Activated CD4-positive, alpha-beta T cell treated with anti-CD3 and anti-CD28 coated beads, Interleukin-2, amount 10 ng/mL, durations not matched to agents 7 days and 5 days (primary cell): ENCODE measurements at regions not wholly inside any gene's neighbourhood (a gene's known extent, or its start where the extent isn't known, plus 50 kb on each side); places are given as distances from the start of the nearest gene placed in this dataset.

ENCODE experiments used
- CTCF ChIA-PET: fragments of 350-600 bp; sonication (Branson Sonifier 250); formaldehyde crosslinking; loops from one replicate; lab custom pipeline; 2021; ENCODE audit warnings: antibody characterized with exemption; lab: Charles Lee
- POLR2A ChIA-PET: fragments of 350-600 bp; sonication (Branson Sonifier 250); formaldehyde crosslinking; loops from one replicate; lab custom pipeline; 2021; ENCODE audit warnings: antibody characterized with exemption; lab: Charles Lee
- DNase-seq: peaks from one replicate; pipeline ENCODE4 v3.0.0-alpha.2; 2020
- H3K27ac Mint-ChIP-seq: one replicate; pipeline ENCODE4 v1.8.0; 2021; ENCODE audit warnings: mild to moderate bottlenecking, moderate library complexity, mixed read lengths
- H3K27me3 Mint-ChIP-seq: one replicate; pipeline ENCODE4 v1.8.0; 2021; ENCODE audit warnings: mixed read lengths
- H3K36me3 Mint-ChIP-seq: one replicate; pipeline ENCODE4 v1.8.0; 2021; ENCODE audit warnings: low read depth, mixed read lengths
- H3K4me1 Mint-ChIP-seq: one replicate; pipeline ENCODE4 v1.8.0; 2021; ENCODE audit warnings: mixed read lengths
- H3K4me3 Mint-ChIP-seq: one replicate; pipeline ENCODE4 v1.8.0; 2021; ENCODE audit warnings: mild to moderate bottlenecking, moderate library complexity, mixed read lengths
- H3K9me3 Mint-ChIP-seq: one replicate; pipeline ENCODE4 v1.8.0; 2021; ENCODE audit warnings: mixed read lengths

DNA sequence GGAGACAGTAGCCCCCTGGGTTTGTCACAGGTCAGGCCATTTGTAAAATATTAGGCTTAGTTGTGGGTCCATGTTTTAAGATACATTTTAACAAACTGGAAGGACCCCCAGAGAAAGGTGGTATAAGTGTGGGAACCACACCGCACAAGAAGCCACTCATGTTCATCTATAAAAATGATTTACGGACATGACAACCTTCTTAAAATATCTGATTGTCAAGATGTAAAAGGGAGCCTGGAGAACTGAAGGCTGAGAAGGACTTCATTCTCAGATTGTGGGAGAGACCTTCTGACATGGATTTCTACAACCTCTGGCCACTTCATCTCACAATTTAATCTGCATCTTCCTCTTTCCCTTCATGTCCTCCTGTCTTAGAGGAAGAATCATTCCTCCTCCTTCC is 102.4 kb downstream of the VCPKMT start:
- Mint-ChIP-seq H3K9me3 (peaks cover 4% of the 10 kb centered on the region), H3K27me3 (no peaks in the 10 kb centered on the region), H3K4me1 (peaks cover 36% of the 10 kb centered on the region), H3K36me3 (peaks cover 36% of the 10 kb centered on the region), H3K27ac (no peak overlapping the region), H3K4me3 (no peak overlapping the region)
- POLR2A ChIA-PET = no interaction called here
- CTCF ChIA-PET = no interaction called here
- DNase-seq = no peak

DNA sequence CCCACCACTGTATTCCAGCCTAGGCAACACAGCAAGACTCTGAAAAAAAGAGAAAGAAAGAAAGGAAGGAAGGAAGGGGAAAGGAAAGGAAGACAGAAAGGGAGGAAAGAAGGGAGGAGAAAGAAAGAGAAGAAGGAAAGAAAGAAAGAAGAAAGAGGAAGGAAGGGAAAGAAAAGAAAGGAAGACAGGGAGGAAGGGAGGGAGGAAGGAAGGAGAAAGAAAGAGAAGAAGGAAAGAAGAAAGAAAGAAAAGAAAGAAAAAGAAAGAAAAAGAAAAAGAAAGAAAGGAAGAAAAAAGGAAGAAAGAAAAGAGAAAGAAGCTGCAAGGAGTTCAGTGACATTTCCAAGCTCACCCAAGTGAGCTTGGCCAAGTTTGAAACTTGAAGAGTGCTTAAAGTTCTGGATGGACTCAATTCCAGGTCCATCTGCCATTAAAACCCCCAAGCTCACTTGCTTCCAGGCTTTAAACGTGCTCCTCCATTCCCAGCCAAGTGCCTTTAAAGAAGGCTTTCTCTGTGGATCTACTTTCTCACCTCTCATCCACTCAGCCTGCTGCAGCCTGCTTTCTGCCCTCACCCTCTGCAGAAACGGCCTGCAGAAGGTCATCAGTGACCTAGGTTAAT is 101.5 kb downstream of the VCPKMT start:
- Mint-ChIP-seq H3K4me3 (no peak overlapping the region), H3K27me3 (no peaks in the 10 kb centered on the region), H3K4me1 (peaks cover 39% of the 10 kb centered on the region), H3K9me3 (peaks cover 11% of the 10 kb centered on the region), H3K36me3 (peaks cover 44% of the 10 kb centered on the region), H3K27ac (no peak overlapping the region)
- ChIA-PET CTCF (interaction anchor here (0.6 to 1.0 kb wide), 2 partner anchors 12 to 161 kb away, joined by 3 read pairs; no protein-coding TSS in a partner anchor), POLR2A (interaction anchor here (0.9 kb wide), 1 partner anchor 24 kb away, joined by 3 read pairs; no protein-coding TSS in a partner anchor)
- no peak for DNase-seq

DNA sequence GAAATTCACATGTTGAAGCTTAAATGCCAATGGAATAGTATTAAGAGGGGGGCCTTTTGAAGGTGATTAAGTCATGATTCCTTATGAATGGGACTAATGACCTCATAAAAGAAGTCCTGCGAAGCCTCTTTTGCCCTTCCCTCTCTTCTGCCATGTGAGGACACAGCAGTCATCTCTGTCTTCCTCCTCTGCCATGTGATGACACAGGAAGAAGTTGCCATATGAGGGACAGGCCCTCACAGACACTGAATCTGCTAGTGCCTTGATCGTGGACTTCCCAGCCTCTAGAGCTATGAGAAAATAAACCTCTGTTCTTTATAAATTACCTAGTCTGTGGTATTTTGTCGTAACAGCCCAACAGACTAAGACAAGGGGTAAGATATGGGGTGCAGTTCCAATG is 100.7 kb downstream of the VCPKMT start:
- Mint-ChIP-seq H3K27me3 (no peaks in the 10 kb centered on the region), H3K9me3 (peaks cover 17% of the 10 kb centered on the region), H3K27ac (no peak overlapping the region), H3K4me1 (peaks cover 43% of the 10 kb centered on the region), H3K36me3 (peaks cover 44% of the 10 kb centered on the region), H3K4me3 (no peak overlapping the region)
- DNase-seq = no peak
- CTCF ChIA-PET = interaction anchor here (0.6 to 1.0 kb wide), 5 partner anchors 11 to 161 kb away, joined by 3 to 4 read pairs (median 3); no protein-coding TSS in a partner anchor
- POLR2A ChIA-PET = interaction anchor here (0.9 kb wide), 1 partner anchor 23 kb away, joined by 3 read pairs; no protein-coding TSS in a partner anchor

DNA sequence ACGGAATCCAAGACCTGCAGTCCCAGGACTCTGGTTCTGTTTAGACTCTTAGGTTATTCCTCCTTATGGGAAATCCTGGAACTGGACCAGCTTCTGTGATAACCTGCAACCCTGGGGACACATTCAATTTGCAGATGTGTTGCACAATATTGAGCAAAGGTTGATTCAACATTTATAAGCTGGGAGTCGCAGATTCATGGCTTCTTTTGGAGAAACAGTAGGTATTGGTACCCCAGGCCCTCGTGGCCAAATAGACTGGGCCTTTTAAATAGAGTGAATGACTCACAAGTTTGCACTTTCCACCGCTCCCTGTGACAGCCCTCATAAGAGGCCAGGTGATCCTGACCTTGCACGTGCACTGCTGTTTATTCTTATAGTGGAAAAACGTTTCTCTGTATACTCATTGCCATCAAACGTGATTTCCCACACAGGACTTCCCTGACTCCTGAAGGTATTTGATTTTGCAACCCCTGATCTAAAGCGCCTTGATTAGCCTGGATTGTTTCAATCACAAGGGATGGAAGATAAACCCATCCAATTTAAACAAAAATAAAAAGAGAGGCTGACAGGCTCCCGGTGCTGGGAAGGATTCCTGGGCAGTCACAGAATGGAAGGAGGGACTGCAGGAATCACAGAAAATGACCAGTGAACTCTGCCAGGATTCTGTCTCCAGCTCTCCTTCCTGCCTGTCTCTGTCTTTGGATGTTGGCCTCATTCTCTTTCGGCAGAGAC is 98.0 kb downstream of the VCPKMT start:
- peaks cover 30% of the 10 kb centered on the region for H3K9me3 Mint-ChIP-seq
- ChIA-PET POLR2A (no interaction called here), CTCF (interaction anchor here (1.2 to 3.2 kb wide), 7 partner anchors 9 to 157 kb away, joined by 3 to 16 read pairs (median 5); no protein-coding TSS in a partner anchor)
- H3K4me1 Mint-ChIP-seq = peaks cover 52% of the 10 kb centered on the region
- no peak overlapping the region for H3K4me3 Mint-ChIP-seq
- H3K27ac Mint-ChIP-seq = no peak overlapping the region
- H3K27me3 Mint-ChIP-seq = no peaks in the 10 kb centered on the region
- no peak for DNase-seq
- peaks cover 57% of the 10 kb centered on the region for H3K36me3 Mint-ChIP-seq

DNA sequence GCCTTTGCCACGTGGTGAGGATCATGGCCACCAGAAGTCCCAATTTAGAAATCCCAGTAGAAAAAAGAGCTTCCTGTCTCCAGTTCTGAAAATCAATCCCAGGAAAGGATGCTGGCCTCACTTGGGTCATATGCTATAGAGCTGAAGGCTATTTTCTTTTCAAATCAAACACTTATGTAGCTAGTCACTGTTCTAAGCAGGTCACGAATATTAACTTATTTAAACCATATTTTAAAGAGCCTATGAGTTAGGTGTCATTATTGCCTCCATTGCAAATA is 97.5 kb downstream of the VCPKMT start:
- peaks cover 49% of the 10 kb centered on the region for H3K4me1 Mint-ChIP-seq
- no peak overlapping the region for H3K4me3 Mint-ChIP-seq
- peaks cover 30% of the 10 kb centered on the region for H3K9me3 Mint-ChIP-seq
- no peaks in the 10 kb centered on the region for H3K27me3 Mint-ChIP-seq
- ChIA-PET POLR2A (no interaction called here), CTCF (interaction anchor here (1.9 to 3.2 kb wide), 5 partner anchors 10 to 157 kb away, joined by 4 to 16 read pairs (median 6); no protein-coding TSS in a partner anchor)
- H3K36me3 Mint-ChIP-seq = peaks cover 57% of the 10 kb centered on the region
- DNase-seq = no peak
- H3K27ac Mint-ChIP-seq = no peak overlapping the region

DNA sequence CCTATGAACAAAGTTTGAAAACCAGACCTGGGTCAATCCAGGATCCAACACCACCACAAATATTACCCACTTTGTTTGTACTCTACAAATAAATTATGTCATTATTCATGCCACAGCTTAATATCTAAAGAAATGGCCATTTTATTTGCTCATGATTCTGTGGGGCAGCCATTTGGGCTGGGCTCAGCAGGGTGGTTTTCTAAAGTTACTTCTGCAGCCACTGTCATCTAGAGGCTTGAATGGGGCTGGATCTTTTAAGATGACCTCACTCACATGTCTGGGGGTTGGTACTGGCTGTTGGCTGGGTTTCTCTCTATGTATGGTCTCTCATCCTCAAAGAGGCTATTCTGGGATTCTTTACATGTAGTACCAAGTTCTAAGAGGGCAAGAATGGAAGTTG is 96.2 kb downstream of the VCPKMT start:
- no peak for DNase-seq
- Mint-ChIP-seq H3K27ac (no peak overlapping the region), H3K27me3 (no peaks in the 10 kb centered on the region), H3K4me1 (peaks cover 42% of the 10 kb centered on the region), H3K9me3 (peaks cover 32% of the 10 kb centered on the region), H3K4me3 (no peak overlapping the region), H3K36me3 (peaks cover 58% of the 10 kb centered on the region)
- ChIA-PET CTCF (interaction anchor here (0.6 to 2.0 kb wide), 3 partner anchors 25 to 177 kb away, joined by 4 to 6 read pairs (median 6); no protein-coding TSS in a partner anchor), POLR2A (interaction anchor here (0.6 kb wide), 1 partner anchor 84 kb away, joined by 15 read pairs; no protein-coding TSS in a partner anchor)

DNA sequence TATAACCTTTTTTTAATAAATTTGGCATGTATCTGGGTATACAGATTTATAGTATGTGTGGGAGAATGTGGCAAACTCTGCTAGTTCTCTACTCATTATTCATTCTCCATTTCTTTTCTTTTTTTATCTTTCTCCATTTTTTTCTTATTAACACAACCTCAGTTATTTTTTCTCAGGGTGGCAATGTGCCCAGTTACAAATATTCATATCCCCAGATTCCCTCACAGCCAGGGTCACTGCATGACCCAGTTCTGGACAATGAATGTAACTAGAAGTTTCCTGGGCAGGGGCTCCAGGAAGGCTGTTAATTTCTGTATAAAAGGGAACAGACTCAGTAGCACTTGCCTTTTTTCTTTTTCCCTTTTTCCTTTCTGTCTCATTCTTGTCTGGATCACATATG is 95.6 kb downstream of the VCPKMT start:
- no peak for DNase-seq
- Mint-ChIP-seq H3K27me3 (no peaks in the 10 kb centered on the region), H3K4me3 (peak overlapping the region; percentile 6), H3K4me1 (peaks cover 38% of the 10 kb centered on the region), H3K36me3 (peaks cover 59% of the 10 kb centered on the region), H3K27ac (peak overlapping the region; percentile 70), H3K9me3 (peaks cover 37% of the 10 kb centered on the region)
- ChIA-PET CTCF (interaction anchor here (1.2 to 2.0 kb wide), 3 partner anchors 24 to 159 kb away, joined by 3 to 4 read pairs (median 4); partner anchors contain the start of gene ARF6), POLR2A (interaction anchor here (0.7 kb wide), 1 partner anchor 12 kb away, joined by 3 read pairs; no protein-coding TSS in a partner anchor)

DNA sequence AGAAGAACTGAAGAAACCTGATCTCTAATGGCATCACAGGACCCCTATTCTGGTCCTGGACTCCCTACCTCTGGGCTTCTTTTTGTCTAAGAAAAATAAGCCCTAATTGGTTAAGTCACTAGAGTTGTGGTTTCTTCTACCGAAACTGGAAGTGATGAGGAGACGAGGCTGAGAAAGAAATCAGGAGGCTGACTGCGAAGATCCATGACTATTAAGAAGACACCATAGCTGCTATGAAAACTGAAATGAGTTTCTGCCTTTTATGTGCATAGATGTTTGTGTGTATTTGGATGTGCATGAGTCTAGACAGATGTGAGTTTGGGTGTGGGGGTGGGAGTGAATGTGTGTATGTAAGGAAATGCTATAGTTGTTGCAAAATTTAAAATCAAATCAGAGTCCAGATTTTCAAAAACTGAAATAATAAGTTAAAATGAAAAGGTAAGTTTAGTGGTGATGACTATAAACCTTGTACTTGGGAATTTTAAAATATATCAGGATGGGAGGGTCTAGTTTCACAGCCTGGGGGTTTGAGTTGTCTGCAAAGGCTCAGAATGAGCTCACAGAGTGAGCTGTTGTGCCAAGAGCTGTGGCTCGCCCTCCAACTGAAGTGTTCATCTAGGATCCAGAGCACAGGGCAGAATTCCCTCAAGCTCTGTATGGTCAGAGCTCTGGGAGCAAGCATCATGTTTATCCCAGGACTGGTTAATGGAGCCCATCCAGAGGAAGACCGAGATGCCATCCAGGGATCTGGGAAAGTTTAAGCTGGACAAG is 94.9 kb downstream of the VCPKMT start:
- ChIA-PET POLR2A (interaction anchor here (0.7 kb wide), 1 partner anchor 12 kb away, joined by 3 read pairs; no protein-coding TSS in a partner anchor), CTCF (interaction anchor here (1.0 to 1.7 kb wide), 7 partner anchors 15 to 160 kb away, joined by 3 to 6 read pairs (median 3); partner anchors contain the start of gene ARF6)
- peak overlapping the region; percentile 70 for H3K27ac Mint-ChIP-seq
- H3K27me3 Mint-ChIP-seq = no peaks in the 10 kb centered on the region
- peaks cover 36% of the 10 kb centered on the region for H3K9me3 Mint-ChIP-seq
- H3K4me1 Mint-ChIP-seq = peaks cover 31% of the 10 kb centered on the region
- peak; percentile 36 for DNase-seq
- peaks cover 57% of the 10 kb centered on the region for H3K36me3 Mint-ChIP-seq
- H3K4me3 Mint-ChIP-seq = peak overlapping the region; percentile 6

DNA sequence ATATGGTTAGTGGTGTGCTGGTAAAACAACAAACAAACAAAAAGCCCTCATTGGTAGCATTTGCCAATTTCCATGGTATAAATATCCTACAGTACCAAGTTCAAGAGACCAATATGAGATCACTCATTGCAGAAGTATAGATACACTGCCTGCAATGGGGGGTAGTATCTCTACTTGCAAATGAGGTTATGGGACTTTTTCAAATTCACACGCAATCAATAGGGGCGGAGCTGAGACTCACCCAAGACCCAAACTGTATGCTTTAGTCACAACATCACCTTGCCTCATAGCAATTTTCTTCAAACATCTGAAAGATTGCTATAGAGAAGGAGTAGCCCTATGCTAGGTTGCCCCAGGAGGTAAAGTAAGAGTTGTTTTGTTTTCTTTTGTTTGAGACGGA is 93.7 kb downstream of the VCPKMT start:
- ChIA-PET CTCF (interaction anchor here (1.2 to 1.7 kb wide), 3 partner anchors 14 to 38 kb away, joined by 3 to 6 read pairs (median 4); no protein-coding TSS in a partner anchor), POLR2A (no interaction called here)
- Mint-ChIP-seq H3K4me1 (peaks cover 30% of the 10 kb centered on the region), H3K4me3 (no peak overlapping the region), H3K36me3 (peaks cover 64% of the 10 kb centered on the region), H3K27me3 (no peaks in the 10 kb centered on the region), H3K9me3 (peaks cover 38% of the 10 kb centered on the region), H3K27ac (no peak overlapping the region)
- no peak for DNase-seq

DNA sequence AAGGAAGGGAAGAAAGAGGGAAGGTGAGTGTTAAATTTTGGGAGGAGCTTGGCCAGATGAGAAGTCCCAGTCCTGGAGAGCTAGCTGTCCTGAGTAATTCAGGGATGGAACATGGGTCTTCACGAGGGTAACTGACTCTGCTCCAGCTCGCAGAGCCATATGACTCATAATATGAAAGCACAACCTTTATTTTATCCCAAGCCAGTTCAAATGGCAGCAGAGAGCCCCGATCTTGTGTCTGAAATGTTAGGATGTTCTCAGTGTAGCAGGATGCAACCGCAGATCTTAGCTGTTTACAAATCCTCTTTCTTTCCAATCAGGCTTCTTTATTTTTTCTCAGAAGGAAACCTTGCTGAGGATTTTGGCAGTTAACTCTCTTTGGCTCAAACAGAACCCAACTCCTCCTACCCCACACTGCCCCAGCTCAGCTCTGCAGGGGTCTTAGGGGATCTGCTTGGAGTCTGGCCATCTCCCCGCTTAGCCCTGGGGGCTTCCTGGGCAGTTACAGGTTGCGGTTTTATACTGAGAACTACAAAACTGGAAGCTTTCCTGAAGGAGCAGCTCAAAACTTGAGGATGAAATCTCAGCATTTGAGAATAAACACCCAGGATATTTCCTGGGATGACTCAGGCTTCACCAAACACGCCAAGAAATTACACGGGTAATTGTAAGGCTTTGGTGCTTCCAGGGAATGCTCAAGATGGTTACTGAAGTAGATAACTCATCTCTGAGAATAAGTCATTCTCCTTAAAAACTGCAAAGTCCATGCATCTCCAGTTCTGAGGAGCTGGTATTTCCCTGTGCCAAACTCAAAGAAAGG is 92.5 kb downstream of the VCPKMT start:
- Mint-ChIP-seq H3K27ac (no peak overlapping the region), H3K36me3 (peaks cover 65% of the 10 kb centered on the region), H3K4me1 (peaks cover 30% of the 10 kb centered on the region), H3K4me3 (no peak overlapping the region), H3K27me3 (no peaks in the 10 kb centered on the region), H3K9me3 (peaks cover 38% of the 10 kb centered on the region)
- POLR2A ChIA-PET = interaction anchor here (0.6 kb wide), 1 partner anchor 161 kb away, joined by 3 read pairs; no protein-coding TSS in a partner anchor
- DNase-seq = no peak
- CTCF ChIA-PET = interaction anchor here (1.3 to 2.0 kb wide), 5 partner anchors 13 to 158 kb away, joined by 3 to 9 read pairs (median 3); no protein-coding TSS in a partner anchor

DNA sequence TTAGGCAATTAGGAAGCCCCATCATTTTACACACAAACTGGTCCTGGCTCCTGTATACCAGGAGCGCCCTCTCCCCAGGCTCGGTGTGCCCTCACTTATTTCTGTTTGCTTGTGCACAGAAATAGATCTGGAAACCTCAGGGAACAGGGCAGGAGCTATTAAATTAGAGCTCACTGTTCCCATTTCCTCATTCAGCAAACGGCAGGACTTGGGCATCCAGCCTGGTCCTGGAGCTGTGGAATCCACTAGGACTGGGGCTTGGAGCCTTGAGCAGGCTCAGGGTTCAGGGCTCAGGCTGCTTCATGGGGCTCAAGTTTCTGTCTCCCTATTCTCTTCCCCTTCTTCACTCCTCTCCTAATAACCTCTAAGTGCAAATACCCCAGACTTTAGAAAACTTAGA is 91.3 kb downstream of the VCPKMT start:
- POLR2A ChIA-PET = interaction anchor here (0.6 kb wide), 1 partner anchor 22 kb away, joined by 3 read pairs; no protein-coding TSS in a partner anchor
- peaks cover 25% of the 10 kb centered on the region for H3K4me1 Mint-ChIP-seq
- no peak overlapping the region for H3K27ac Mint-ChIP-seq
- CTCF ChIA-PET = interaction anchor here (0.6 to 2.0 kb wide), 5 partner anchors 16 to 393 kb away, joined by 3 to 9 read pairs (median 3); no protein-coding TSS in a partner anchor
- H3K36me3 Mint-ChIP-seq = peaks cover 62% of the 10 kb centered on the region
- no peaks in the 10 kb centered on the region for H3K27me3 Mint-ChIP-seq
- H3K9me3 Mint-ChIP-seq = peaks cover 34% of the 10 kb centered on the region
- DNase-seq = no peak
- H3K4me3 Mint-ChIP-seq = no peak overlapping the region
